Lung (tissue), 11 donors: ENCODE measurements at regions not wholly inside any gene's neighbourhood (a gene's known extent, or its start where the extent isn't known, plus 50 kb on each side); places are given as distances from the start of the nearest gene placed in this dataset.

ENCODE experiments used
- ATAC-seq: fragments of 200-7000 bp; cut with Tn5 transposase; one replicate; pipeline ENCODE4 v1.9.1; 2020; ENCODE audit warnings: moderate number of reproducible peaks; ENCODE audit not compliant: insufficient read depth, low FRiP score
- DNase-seq, 3 donors: peaks; one replicate each; pipeline ENCODE4 v3.0.0-alpha.2; 2013 to 2017
- H3K27ac ChIP-seq, 2 donors: one replicate each; pipeline ENCODE4 v1.5.1; 2013; ENCODE audit warnings: mild to moderate bottlenecking in 2 of 2, moderate library complexity in 2 of 2, control low read depth in 1 of 2, inconsistent platforms in 1 of 2, low read depth in 1 of 2, low read length in 1 of 2
- H3K27me3 ChIP-seq, 3 donors: one replicate each; pipeline ENCODE4 v1.5.1; 2013; ENCODE audit warnings: low read length in 2 of 3; ENCODE audit not compliant: control insufficient read depth in 3 of 3, insufficient read depth in 3 of 3
- H3K36me3 ChIP-seq, 4 donors: one replicate each; pipeline ENCODE4 v1.5.1; 2013; ENCODE audit warnings: low read length in 4 of 4, mild to moderate bottlenecking in 1 of 4, moderate library complexity in 1 of 4; ENCODE audit not compliant: control insufficient read depth in 4 of 4, insufficient read depth in 4 of 4
- H3K4me1 ChIP-seq, 5 donors: one replicate each; pipeline ENCODE4 v1.5.1; 2013; ENCODE audit warnings: low read length in 5 of 5, mild to moderate bottlenecking in 2 of 5, moderate library complexity in 1 of 5; ENCODE audit not compliant: control insufficient read depth in 5 of 5, insufficient read depth in 5 of 5
- H3K4me3 ChIP-seq: one replicate; pipeline ENCODE4 v1.5.1; 2013; ENCODE audit warnings: mild to moderate bottlenecking, control low read depth, moderate library complexity
- H3K9ac ChIP-seq, 2 donors: one replicate each; pipeline ENCODE4 v1.5.1; 2013; ENCODE audit warnings: low read length in 2 of 2, control low read depth in 1 of 2; ENCODE audit not compliant: insufficient read depth in 1 of 2
- H3K9me3 ChIP-seq, 4 donors: one replicate each; pipeline ENCODE4 v1.5.1; 2013; ENCODE audit warnings: low read length in 3 of 4, mild to moderate bottlenecking in 1 of 4, moderate library complexity in 1 of 4; ENCODE audit not compliant: control insufficient read depth in 4 of 4, insufficient read depth in 3 of 4
- CTCF ChIP-seq: IDR thresholded peaks from 2 replicates; pipeline ENCODE4 v1.5.1; 2012; ENCODE audit warnings: mild to moderate bottlenecking; ENCODE audit errors: control extremely low read depth, extremely low read depth
- WGBS, 2 donors: extraction: QIAGEN DNeasy Blood & Tissue Kit; methylation state at CpG; one replicate each; pipeline ENCODE4 v1.1.7; 2013; 5-methylcytosine and 5-hydroxymethylcytosine counted together
- donor health status: control.
- donor health status: control.
- donor health status: Bipolar disorder and iron deficiency.
- donor health status: healthy.
- donor health status: DM: yes; HTN: yes; CAD: no.

GRCh38 chr2:129174143-129174542 lies 805.3 kb upstream of the RAB6C start:
- TF ChIP-seq CTCF: no peak
- Histone ChIP-seq H3K4me1 (no peaks in the 10 kb centered on the region), H3K9ac (no peak overlapping the region), H3K9me3 (no peaks in the 10 kb centered on the region), H3K27me3 (no peaks in the 10 kb centered on the region), H3K4me3 (no peak overlapping the region), H3K36me3 (no peaks in the 10 kb centered on the region), H3K27ac (no peak overlapping the region)
- DNase-seq: no peak
- ATAC-seq: no peak
- WGBS, 2 donors: 77 to 83% methylated on average over 2 of the region's 2 CpGs

GRCh38 chr2:129175051-129175450 lies 804.4 kb upstream of the RAB6C start:
- ATAC-seq: no peak
- TF ChIP-seq CTCF: no peak

GRCh38 chr2:129176375-129176774 lies 803.1 kb upstream of the RAB6C start:
- ATAC-seq: no peak
- no peak for TF ChIP-seq CTCF

More at GRCh38 chr2:129175051-129175450, 804.4 kb upstream of the RAB6C start:
- Histone ChIP-seq H3K9me3 (no peaks in the 10 kb centered on the region), H3K36me3 (no peaks in the 10 kb centered on the region), H3K27ac (no peak overlapping the region), H3K9ac (no peak overlapping the region), H3K4me1 (no peaks in the 10 kb centered on the region), H3K4me3 (no peak overlapping the region), H3K27me3 (no peaks in the 10 kb centered on the region)
- no peak for DNase-seq
- WGBS, 2 donors: 82 to 96% methylated on average over 2 of the region's 2 CpGs

GRCh38 chr2:129178356-129178755 lies 801.1 kb upstream of the RAB6C start:
- no peak for DNase-seq
- Histone ChIP-seq H3K27me3 (no peaks in the 10 kb centered on the region), H3K36me3 (no peaks in the 10 kb centered on the region), H3K4me3 (no peak overlapping the region), H3K9ac (no peak overlapping the region), H3K4me1 (no peaks in the 10 kb centered on the region), H3K9me3 (no peaks in the 10 kb centered on the region), H3K27ac (no peak overlapping the region)
- WGBS, 2 donors: 71 to 77% methylated on average over 7 of the region's 7 CpGs
- no peak for TF ChIP-seq CTCF
- ATAC-seq: peak; percentile 75

More at GRCh38 chr2:129176375-129176774, 803.1 kb upstream of the RAB6C start:
- Histone ChIP-seq H3K9me3 (no peaks in the 10 kb centered on the region), H3K27ac (no peak overlapping the region), H3K9ac (no peak overlapping the region), H3K27me3 (no peaks in the 10 kb centered on the region), H3K36me3 (no peaks in the 10 kb centered on the region), H3K4me3 (no peak overlapping the region), H3K4me1 (no peaks in the 10 kb centered on the region)
- no peak for DNase-seq
- WGBS, 2 donors: 86 to 94% methylated on average over 5 of the region's 5 CpGs
